ENCODE measurements at regions not wholly inside any gene's neighbourhood (a gene's known extent, or its start where the extent isn't known, plus 50 kb on each side); places are given as distances from the start of the nearest gene placed in this dataset.
"Not testable (repeated sequence)": the region's sequence is repeated elsewhere in the genome, so short reads cannot be mapped to it uniquely, and the experiment has no call there.

GRCh38 chr5:164481270-164481669 lies 975.9 kb downstream of the MAT2B start:
- Mint-ChIP-seq H3K4me3 (no peak overlapping the region), H3K27ac (no peak overlapping the region), H3K9me3 (peaks cover 3% of the 10 kb centered on the region), H3K4me1 (no peaks in the 10 kb centered on the region), H3K36me3 (no peaks in the 10 kb centered on the region), H3K27me3 (no peaks in the 10 kb centered on the region)
- DNase-seq = no peak

- Mint-ChIP-seq H3K4me3 (no peak overlapping the region), H3K27me3 (no peaks in the 10 kb centered on the region), H3K9me3 (peaks cover 3% of the 10 kb centered on the region)
Observed at GRCh38 chr5:164482351-164482750, 976.9 kb downstream of the MAT2B start.

GRCh38 chr5:164484948-164485347 lies 979.5 kb downstream of the MAT2B start:
- H3K27me3 Mint-ChIP-seq = no peaks in the 10 kb centered on the region
- DNase-seq = no peak
- H3K36me3 Mint-ChIP-seq = no peaks in the 10 kb centered on the region
- H3K27ac Mint-ChIP-seq = no peak overlapping the region
- H3K9me3 Mint-ChIP-seq = peaks cover 5% of the 10 kb centered on the region
- no peak overlapping the region for H3K4me3 Mint-ChIP-seq
- no peaks in the 10 kb centered on the region for H3K4me1 Mint-ChIP-seq

More at GRCh38 chr5:164482351-164482750, 976.9 kb downstream of the MAT2B start:
- Mint-ChIP-seq H3K27ac (no peak overlapping the region), H3K36me3 (no peaks in the 10 kb centered on the region), H3K4me1 (no peaks in the 10 kb centered on the region)
- no peak for DNase-seq

- H3K27ac Mint-ChIP-seq = no peak overlapping the region
- DNase-seq = no peak
- peaks cover 4% of the 10 kb centered on the region for H3K9me3 Mint-ChIP-seq
- no peaks in the 10 kb centered on the region for H3K4me1 Mint-ChIP-seq
- H3K36me3 Mint-ChIP-seq = no peaks in the 10 kb centered on the region
- no peak overlapping the region for H3K4me3 Mint-ChIP-seq
- no peaks in the 10 kb centered on the region for H3K27me3 Mint-ChIP-seq
Observed at GRCh38 chr5:164487939-164488338, 982.5 kb downstream of the MAT2B start.

GRCh38 chr5:164497311-164498064 lies 992.1 kb downstream of the MAT2B start:
- Mint-ChIP-seq H3K9me3 (no peaks in the 10 kb centered on the region), H3K27me3 (no peaks in the 10 kb centered on the region), H3K4me3 (no peak overlapping the region), H3K36me3 (no peaks in the 10 kb centered on the region), H3K4me1 (no peaks in the 10 kb centered on the region), H3K27ac (no peak overlapping the region)
- no peak for DNase-seq

- Mint-ChIP-seq H3K4me3 (no peak overlapping the region), H3K4me1 (no peaks in the 10 kb centered on the region)
- DNase-seq = no peak
Observed at GRCh38 chr5:164498438-164498837, 993.0 kb downstream of the MAT2B start.

GRCh38 chr5:164500856-164501255 lies 995.4 kb downstream of the MAT2B start:
- Mint-ChIP-seq H3K4me1 (no peaks in the 10 kb centered on the region), H3K36me3 (no peaks in the 10 kb centered on the region), H3K27me3 (no peaks in the 10 kb centered on the region), H3K9me3 (no peaks in the 10 kb centered on the region), H3K4me3 (no peak overlapping the region), H3K27ac (no peak overlapping the region)
- DNase-seq = no peak

More at GRCh38 chr5:164498438-164498837, 993.0 kb downstream of the MAT2B start:
- Mint-ChIP-seq H3K9me3 (no peaks in the 10 kb centered on the region), H3K27me3 (no peaks in the 10 kb centered on the region), H3K36me3 (no peaks in the 10 kb centered on the region), H3K27ac (no peak overlapping the region)

- Mint-ChIP-seq H3K9me3 (no peaks in the 10 kb centered on the region), H3K4me1 (no peaks in the 10 kb centered on the region), H3K4me3 (no peak overlapping the region), H3K27me3 (no peaks in the 10 kb centered on the region), H3K27ac (no peak overlapping the region), H3K36me3 (no peaks in the 10 kb centered on the region)
- no peak for DNase-seq
Observed at GRCh38 chr5:164501344-164501743, 995.9 kb downstream of the MAT2B start.

- no peak overlapping the region for H3K27ac Mint-ChIP-seq
- no peaks in the 10 kb centered on the region for H3K4me1 Mint-ChIP-seq
- H3K36me3 Mint-ChIP-seq = no peaks in the 10 kb centered on the region
- H3K4me3 Mint-ChIP-seq = no peak overlapping the region
- no peaks in the 10 kb centered on the region for H3K27me3 Mint-ChIP-seq
- peak; percentile 6 for DNase-seq
- no peaks in the 10 kb centered on the region for H3K9me3 Mint-ChIP-seq
Observed at GRCh38 chr5:164504141-164504772, 998.8 kb downstream of the MAT2B start.

- no peaks in the 10 kb centered on the region for H3K27me3 Mint-ChIP-seq
- no peak overlapping the region for H3K4me3 Mint-ChIP-seq
- DNase-seq = no peak
- no peaks in the 10 kb centered on the region for H3K36me3 Mint-ChIP-seq
- H3K27ac Mint-ChIP-seq = no peak overlapping the region
- H3K4me1 Mint-ChIP-seq = no peaks in the 10 kb centered on the region
- no peaks in the 10 kb centered on the region for H3K9me3 Mint-ChIP-seq
Observed at GRCh38 chr5:164505791-164506190, 1000.4 kb downstream of the MAT2B start.

GRCh38 chr5:164518067-164518740 lies 1012.8 kb downstream of the MAT2B start:
- DNase-seq = no peak
- Mint-ChIP-seq H3K9me3 (peaks cover 1% of the 10 kb centered on the region), H3K27me3 (no peaks in the 10 kb centered on the region), H3K36me3 (no peaks in the 10 kb centered on the region), H3K4me3 (no peak overlapping the region), H3K4me1 (no peaks in the 10 kb centered on the region), H3K27ac (no peak overlapping the region)

- Mint-ChIP-seq H3K27me3 (no peaks in the 10 kb centered on the region), H3K36me3 (no peaks in the 10 kb centered on the region), H3K9me3 (no peaks in the 10 kb centered on the region), H3K4me3 (no peak overlapping the region), H3K4me1 (no peaks in the 10 kb centered on the region), H3K27ac (no peak overlapping the region)
- DNase-seq = no peak
Observed at GRCh38 chr5:164518741-164519080, 1013.3 kb downstream of the MAT2B start.

GRCh38 chr5:164532235-164532900 lies 1026.9 kb downstream of the MAT2B start:
- DNase-seq = no peak
- H3K27me3 Mint-ChIP-seq = no peaks in the 10 kb centered on the region
- H3K9me3 Mint-ChIP-seq = no peaks in the 10 kb centered on the region
- H3K36me3 Mint-ChIP-seq = no peaks in the 10 kb centered on the region
- H3K4me1 Mint-ChIP-seq = no peaks in the 10 kb centered on the region
- no peak overlapping the region for H3K27ac Mint-ChIP-seq
- no peak overlapping the region for H3K4me3 Mint-ChIP-seq

- not testable (repeated sequence) for H3K9me3 Mint-ChIP-seq, H3K27ac Mint-ChIP-seq, H3K27me3 Mint-ChIP-seq, H3K4me1 Mint-ChIP-seq, H3K36me3 Mint-ChIP-seq, H3K4me3 Mint-ChIP-seq, DNase-seq
Observed at GRCh38 chr5:164533426-164533825, 1028.0 kb downstream of the MAT2B start.

GRCh38 chr5:164540174-164540573 lies 1034.8 kb downstream of the MAT2B start:
- Mint-ChIP-seq H3K27ac (no peak overlapping the region), H3K4me1 (no peaks in the 10 kb centered on the region), H3K27me3 (no peaks in the 10 kb centered on the region), H3K4me3 (no peak overlapping the region), H3K9me3 (peaks cover 1% of the 10 kb centered on the region), H3K36me3 (no peaks in the 10 kb centered on the region)
- no peak for DNase-seq

All from activated naive CD8-positive, alpha-beta T cell treated with anti-CD3 and anti-CD28 coated beads for 36 hours (primary cell).